ENCODE measurements at regions not wholly inside any gene's neighbourhood (a gene's known extent, or its start where the extent isn't known, plus 50 kb on each side); places are given as distances from the start of the nearest gene placed in this dataset.
"Not testable (repeated sequence)": the region's sequence is repeated elsewhere in the genome, so short reads cannot be mapped to it uniquely, and the experiment has no call there.

DNA sequence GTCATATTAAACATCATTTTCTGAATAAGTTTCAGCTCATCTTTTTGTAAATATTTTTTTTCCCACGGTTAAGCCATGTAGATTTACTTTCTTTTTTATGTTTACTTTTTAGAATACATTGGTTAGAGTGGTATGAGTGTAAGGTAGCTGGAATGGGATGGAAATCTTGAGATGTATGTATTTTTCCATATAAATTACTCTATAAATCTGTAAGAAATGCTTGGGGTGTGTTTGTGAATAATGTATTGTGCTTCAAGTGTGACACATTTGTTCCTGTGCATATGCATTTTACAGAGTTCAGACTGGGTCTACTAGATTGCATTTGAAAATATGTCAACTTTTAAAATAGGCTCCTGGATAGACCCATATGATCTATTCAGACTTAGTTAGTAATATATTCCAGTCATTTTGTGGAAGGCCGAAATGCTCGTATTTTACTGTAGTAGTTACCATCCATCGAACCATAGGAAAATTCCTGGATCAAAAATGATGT lies 756.8 kb downstream of the RAPGEF2 start:
- DNase-seq, result no peak

DNA sequence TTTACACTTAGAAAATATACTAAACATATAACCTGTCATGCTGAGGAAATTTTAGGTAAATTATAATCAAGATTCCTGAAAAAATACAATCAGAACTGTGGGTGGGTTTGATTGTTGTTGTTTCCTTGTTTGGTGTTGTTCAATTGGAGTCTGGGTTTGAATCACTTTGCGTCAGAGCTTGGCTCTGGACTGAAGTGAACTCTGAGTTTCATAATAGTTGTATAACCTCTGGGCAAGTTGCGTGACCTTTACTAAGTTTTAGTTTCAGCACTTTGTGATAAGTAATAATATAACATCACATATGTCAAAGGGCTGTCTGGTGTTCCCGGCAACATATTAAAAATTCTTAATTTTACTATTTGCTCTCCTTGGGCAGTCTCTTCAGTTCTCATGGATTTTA lies 758.1 kb downstream of the RAPGEF2 start:
- DNase-seq, result peak in 1 of 2 experiments; percentile 25

DNA sequence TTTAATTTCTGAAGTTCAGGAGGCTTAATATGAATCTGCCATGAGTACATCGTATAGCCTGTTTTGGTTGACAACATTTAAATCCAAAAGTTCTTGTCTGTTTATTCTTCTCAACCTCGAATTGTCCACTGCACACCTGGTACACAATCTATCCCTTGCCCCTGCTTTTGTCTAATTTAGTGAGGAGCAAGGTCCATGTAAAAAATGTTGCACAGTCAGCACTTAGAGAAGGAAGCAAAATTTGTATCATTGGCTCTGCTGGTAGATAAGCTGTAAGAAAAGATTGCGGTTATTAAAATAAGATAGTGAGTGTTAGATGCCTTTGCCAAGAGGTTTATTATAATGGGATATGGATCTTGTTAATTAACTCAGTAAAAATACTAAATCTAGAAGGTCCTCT lies 761.5 kb downstream of the RAPGEF2 start:
- DNase-seq, result no peak

DNA sequence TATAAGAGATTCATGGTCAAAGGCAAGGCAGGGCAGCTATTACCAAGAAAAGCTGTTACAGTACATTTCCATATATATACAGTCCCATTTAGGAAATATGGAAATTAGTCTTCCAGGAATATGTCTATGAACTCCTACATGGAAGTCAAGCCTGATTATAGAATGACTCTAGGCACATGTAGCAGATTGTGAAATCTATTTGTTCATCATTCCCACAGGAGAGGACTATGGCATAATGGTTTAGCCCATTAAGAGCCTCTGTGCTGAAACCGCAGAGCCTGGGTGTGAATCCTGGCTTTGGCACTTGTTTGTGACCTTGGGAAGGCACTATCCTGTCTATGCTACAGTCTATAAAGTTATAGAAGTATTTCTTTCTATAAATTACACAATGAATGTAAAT lies 764.8 kb downstream of the RAPGEF2 start:
- no peak for DNase-seq

DNA sequence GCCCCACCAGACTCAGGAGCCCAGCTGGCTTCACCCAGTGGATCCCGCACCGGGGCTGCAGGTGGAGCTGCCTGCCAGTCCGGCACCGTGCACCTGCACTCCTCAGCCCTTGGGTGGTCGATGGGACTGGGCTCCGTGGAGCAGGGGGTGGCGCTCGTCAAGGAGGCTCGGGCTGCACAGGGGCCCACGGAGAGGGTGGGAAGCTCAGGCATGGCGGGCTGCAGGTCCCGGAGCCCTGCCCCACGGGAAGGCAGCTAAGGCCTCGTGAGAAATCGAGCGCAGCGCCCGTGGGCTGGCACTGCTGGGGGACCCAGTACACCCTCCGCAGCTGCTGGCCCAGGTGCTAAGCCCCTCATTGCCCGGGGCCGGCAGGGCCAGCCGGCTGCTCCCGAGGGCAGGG lies 766.1 kb downstream of the RAPGEF2 start:
- DNase-seq, result not testable (repeated sequence)

DNA sequence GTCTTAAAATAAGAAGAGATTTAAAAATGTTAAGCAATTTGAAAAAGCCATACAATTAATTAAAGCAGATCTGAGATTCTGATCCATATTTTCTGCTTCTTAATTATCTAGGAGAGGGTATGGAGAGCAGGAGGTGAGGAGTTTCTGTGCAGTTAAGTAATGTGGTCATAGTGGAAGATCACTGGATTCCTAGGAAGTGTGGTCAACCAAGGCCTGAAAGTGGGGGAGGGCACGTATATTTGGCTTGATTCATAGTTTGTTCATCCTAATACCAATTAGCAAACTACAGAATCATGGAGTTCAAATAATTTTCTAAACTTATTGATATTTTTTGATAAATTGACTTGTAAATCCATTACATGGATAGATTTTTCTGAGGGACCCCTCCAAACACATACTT lies 768.3 kb downstream of the RAPGEF2 start:
- DNase-seq, result no peak

DNA sequence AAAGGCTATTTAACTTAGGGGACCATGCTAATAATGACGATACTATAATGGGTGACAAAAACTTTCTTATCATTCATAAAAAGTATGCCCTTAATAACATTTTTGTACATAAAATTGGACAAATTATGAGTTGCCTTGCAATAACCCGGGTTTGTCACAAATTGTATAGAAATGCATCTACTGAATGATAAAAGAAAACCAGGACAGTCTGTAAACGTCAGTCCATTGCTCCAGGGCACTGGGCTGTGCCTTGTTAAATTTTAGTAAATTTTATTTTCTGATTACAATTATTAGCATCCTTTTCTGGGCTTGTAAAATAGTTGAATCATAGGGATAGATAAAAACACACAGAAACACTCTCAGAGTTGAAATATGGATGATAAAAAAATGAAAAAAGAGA lies 778.3 kb downstream of the RAPGEF2 start:
- DNase-seq, result no peak

- no peak for DNase-seq
Measured at GRCh38 chr4:159884989-159885388, 782.1 kb downstream of the RAPGEF2 start.

DNA sequence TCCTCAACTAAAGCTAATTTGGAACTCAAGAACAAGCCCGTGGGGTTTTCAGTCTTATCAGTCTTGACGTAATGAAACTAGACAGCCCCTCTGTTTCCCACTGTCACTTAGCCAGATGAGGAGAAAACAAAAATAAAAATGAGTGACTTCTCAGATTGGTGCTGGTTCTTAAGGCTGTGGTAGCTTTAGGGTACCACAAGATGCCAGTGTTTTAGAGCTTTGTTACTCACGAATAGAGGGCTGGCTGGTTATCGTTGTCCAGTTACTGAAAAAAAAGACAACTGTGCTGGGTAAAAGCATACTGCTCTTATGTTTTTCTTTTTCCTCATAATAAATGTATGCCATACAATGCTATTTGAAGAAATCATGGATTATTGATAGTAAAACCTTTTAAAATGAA lies 796.7 kb downstream of the RAPGEF2 start:
- no peak for DNase-seq

- DNase-seq, result no peak
Measured at GRCh38 chr4:159900562-159900961, 797.7 kb downstream of the RAPGEF2 start.

GRCh38 chr4:159902648-159903047 lies 799.8 kb downstream of the RAPGEF2 start:
- no peak for DNase-seq

GRCh38 chr4:159904906-159905305 lies 802.0 kb downstream of the RAPGEF2 start:
- DNase-seq, result no peak

DNA sequence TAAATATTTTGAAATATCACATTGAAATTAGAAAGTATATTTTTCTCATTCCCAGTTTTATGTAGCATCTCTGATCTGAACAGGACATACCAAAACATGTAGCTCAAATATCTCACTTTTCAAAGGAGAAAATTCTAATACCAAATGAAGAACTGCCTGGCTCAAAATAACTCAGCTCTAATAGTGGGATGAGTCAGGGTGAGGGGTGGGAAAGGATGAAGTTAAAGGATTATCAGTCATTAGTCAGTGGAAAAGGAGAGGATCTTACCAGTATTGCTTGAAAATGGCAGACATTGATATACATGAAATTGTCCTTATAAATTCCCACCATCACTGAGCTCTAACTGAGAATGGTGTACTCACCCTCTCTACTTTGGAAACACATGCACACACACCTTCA lies 803.2 kb downstream of the RAPGEF2 start:
- DNase-seq, result no peak

DNA sequence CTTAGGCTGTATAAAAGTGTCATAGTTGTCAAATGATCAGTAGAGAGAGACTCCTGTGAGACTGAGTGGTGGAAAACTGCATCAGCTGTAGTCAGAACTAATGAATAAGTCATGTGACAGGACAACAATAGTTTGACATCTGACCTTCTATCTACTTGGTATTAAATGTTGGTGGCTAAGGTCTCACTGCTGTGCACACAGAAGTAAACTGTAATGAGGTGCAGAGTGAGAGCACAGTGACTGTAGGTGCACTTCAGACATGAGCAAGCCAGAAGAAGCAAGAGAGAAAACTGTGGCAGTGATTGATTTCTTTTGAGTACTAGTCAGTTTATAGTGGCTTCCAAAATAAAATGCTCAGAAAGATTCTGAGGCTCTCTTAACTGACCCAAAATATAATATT lies 803.6 kb downstream of the RAPGEF2 start:
- no peak for DNase-seq

DNA sequence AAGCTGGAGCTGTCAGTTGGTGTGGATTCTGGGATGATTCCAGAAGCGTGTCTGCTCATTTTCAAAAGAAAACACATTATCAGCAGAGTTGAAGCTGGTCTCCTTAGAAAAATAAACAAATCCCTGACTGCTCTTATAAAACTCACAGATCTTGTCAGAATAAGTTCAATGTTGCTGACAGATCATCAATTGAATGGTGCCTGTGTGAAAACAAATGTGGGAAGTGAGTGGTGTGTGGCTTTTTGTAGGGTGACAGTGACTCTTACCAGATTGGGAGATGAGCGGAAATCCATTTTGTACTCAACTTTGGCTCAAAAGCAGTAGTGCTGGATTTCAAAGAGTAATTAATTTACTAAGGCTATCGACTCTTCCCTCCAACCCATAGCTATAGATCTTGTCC lies 807.8 kb downstream of the RAPGEF2 start:
- no peak for DNase-seq

GRCh38 chr4:159922119-159922518 lies 819.2 kb downstream of the RAPGEF2 start:
- DNase-seq, result peak in 1 of 2 experiments; percentile 19

GRCh38 chr4:159925770-159926169 lies 822.9 kb downstream of the RAPGEF2 start:
- no peak for DNase-seq

GRCh38 chr4:159926871-159927270 lies 824.0 kb downstream of the RAPGEF2 start:
- DNase-seq, result no peak

DNA sequence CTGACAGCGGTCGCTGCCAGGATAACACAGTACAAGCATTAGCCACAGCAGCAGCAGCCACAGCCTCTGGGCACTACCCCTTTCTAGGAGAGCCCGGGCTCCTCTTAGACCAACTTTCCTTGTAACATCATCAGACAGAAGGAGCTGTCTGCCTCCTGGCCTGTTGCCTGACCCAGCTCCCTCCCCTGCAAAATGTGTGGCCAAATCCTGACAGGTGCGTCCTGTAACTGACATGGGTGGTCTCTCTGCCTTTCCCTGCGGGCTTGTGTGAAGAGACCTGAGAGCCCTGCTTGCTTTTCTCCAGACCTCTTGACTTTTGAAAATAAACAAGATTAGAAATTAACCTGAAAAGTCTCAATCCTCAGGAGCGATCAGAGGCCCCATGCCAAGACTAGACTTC lies 824.9 kb downstream of the RAPGEF2 start:
- no peak for DNase-seq

DNA sequence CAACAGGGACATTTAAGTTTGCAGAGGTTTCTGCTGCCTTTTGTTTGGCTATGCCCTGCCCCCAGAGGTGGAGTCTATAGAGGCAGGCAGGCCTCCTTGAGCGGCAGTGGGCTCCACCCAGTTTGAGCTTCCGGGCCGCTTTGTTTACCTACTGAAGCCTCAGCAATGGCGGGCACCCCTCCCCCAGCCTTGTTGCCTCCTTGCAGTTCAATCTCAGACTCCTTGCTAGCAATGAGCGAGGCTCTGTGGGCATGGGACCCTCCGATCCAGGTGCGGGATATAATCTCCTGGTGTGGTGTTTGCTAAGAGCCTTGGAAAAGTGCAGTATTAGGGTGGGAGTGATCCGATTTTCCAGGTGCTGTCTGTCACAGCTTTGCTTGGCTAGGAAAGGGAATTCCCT lies 831.7 kb downstream of the RAPGEF2 start:
- DNase-seq, result not testable (repeated sequence)

- DNase-seq, result no peak
Measured at GRCh38 chr4:159937595-159937994, 834.7 kb downstream of the RAPGEF2 start.

- not testable (repeated sequence) for DNase-seq
Measured at GRCh38 chr4:159939681-159940080, 836.8 kb downstream of the RAPGEF2 start.

- no peak for DNase-seq
Measured at GRCh38 chr4:159941076-159941475, 838.2 kb downstream of the RAPGEF2 start.

DNA sequence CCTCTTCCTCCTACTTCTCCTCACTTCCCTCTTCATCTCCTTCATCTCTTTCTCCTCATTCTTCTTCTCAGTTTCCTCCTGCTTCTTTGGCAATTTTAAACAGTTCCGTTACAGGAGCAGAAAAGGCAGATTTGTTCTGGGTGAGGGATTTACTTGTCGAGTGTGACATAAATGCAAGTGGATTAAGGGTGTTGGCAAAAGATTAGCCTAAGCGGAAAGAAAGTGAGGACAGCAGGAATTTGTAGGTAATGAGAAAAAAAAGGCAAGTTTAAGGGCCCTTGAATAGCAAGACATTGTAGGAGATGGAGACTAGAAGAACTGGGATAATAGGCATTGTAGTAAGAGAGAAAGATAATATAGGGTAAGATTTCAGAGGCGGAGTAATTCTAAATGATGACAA lies 841.6 kb downstream of the RAPGEF2 start:
- DNase-seq, result peak; percentile 1 to 34

- peak in 1 of 2 experiments; percentile 30 for DNase-seq
Measured at GRCh38 chr4:159946983-159947615, 844.2 kb downstream of the RAPGEF2 start.

Data from NCI-H524 (cell line).